Hepatocyte (in vitro differentiated cells): ENCODE measurements at regions not wholly inside any gene's neighbourhood (a gene's known extent, or its start where the extent isn't known, plus 50 kb on each side); places are given as distances from the start of the nearest gene placed in this dataset.
A peak's percentile ranks its signal among the peaks of the same experiment; 100 is the strongest.

Experiments
- DNase-seq: peaks from one replicate; pipeline ENCODE4 v3.0.0-alpha.2; 2016; ENCODE audit warnings: low spot score
- H2AFZ ChIP-seq: fragments of 200-600 bp; sonication (generic); 2 replicates; pipeline ENCODE4 v1.6.0; 2016; ENCODE audit warnings: antibody characterized with exemption, mild to moderate bottlenecking
- H3K27ac ChIP-seq: fragments of 200-600 bp; sonication (generic); 2 replicates; pipeline ENCODE4 v1.5.1; 2016; ENCODE audit warnings: mild to moderate bottlenecking
- H3K27me3 ChIP-seq: fragments of 200-600 bp; sonication (generic); 2 replicates; pipeline ENCODE4 v1.6.1; 2016
- H3K36me3 ChIP-seq: fragments of 200-600 bp; sonication (generic); replicated peaks from 2 replicates; pipeline ENCODE4 v1.5.1; 2016; ENCODE audit warnings: low read depth; ENCODE audit not compliant: insufficient read depth
- H3K4me1 ChIP-seq: fragments of 200-600 bp; sonication (generic); 2 replicates; pipeline ENCODE4 v1.5.1; 2016; ENCODE audit warnings: mild to moderate bottlenecking, moderate library complexity; ENCODE audit not compliant: insufficient read depth
- H3K4me2 ChIP-seq: fragments of 200-600 bp; sonication (generic); 2 replicates; pipeline ENCODE4 v1.6.0; 2016
- H3K4me3 ChIP-seq: fragments of 200-600 bp; sonication (generic); 2 replicates; pipeline ENCODE4 v1.5.1; 2016; ENCODE audit warnings: mild to moderate bottlenecking
- H3K79me2 ChIP-seq: fragments of 200-600 bp; sonication (generic); 2 replicates; pipeline ENCODE4 v1.6.0; 2017; ENCODE audit warnings: mild to moderate bottlenecking
- H3K9me2 ChIP-seq: fragments of 200-600 bp; sonication (generic); replicated peaks from 2 replicates; pipeline ENCODE4 v1.6.0; 2017; ENCODE audit warnings: mild to moderate bottlenecking; ENCODE audit not compliant: insufficient read depth
- H3K9me3 ChIP-seq: fragments of 200-600 bp; sonication (generic); 2 replicates; pipeline ENCODE4 v1.5.1; 2016; ENCODE audit warnings: low read depth, mild to moderate bottlenecking
- H4K20me1 ChIP-seq: fragments of 200-600 bp; sonication (generic); 2 replicates; pipeline ENCODE4 v1.6.0; 2016; ENCODE audit warnings: mild to moderate bottlenecking; ENCODE audit not compliant: insufficient read depth, poor library complexity, severe bottlenecking
- EZH2 ChIP-seq: fragments of 200-600 bp; sonication (generic); IDR thresholded peaks from 2 replicates; pipeline ENCODE4 v1.6.1; 2016; ENCODE audit warnings: antibody characterized with exemption, mild to moderate bottlenecking, borderline replicate concordance
- EZH2phosphoT487 ChIP-seq: fragments of 200-600 bp; sonication (generic); IDR thresholded peaks from one replicate; pipeline ENCODE4 v1.6.1; 2018; ENCODE audit warnings: antibody characterized with exemption, mild to moderate bottlenecking, low read depth, moderate library complexity; ENCODE audit not compliant: unreplicated experiment, severe bottlenecking
- WGBS: methylation state at CpG from one replicate; pipeline ENCODE4 v1.1.6; 2016; ENCODE audit warnings: low lambda C conversion rate; ENCODE audit errors: missing lambda C conversion rate; 5-methylcytosine and 5-hydroxymethylcytosine counted together
- TF ChIP-seq, protein P1 (sequence below): fragments of 200-600 bp; sonication (generic); IDR thresholded peaks from 2 replicates; pipeline ENCODE4 v1.5.1; 2016; ENCODE audit warnings: antibody characterized with exemption, mild to moderate bottlenecking; ENCODE audit not compliant: poor library complexity

DNA sequence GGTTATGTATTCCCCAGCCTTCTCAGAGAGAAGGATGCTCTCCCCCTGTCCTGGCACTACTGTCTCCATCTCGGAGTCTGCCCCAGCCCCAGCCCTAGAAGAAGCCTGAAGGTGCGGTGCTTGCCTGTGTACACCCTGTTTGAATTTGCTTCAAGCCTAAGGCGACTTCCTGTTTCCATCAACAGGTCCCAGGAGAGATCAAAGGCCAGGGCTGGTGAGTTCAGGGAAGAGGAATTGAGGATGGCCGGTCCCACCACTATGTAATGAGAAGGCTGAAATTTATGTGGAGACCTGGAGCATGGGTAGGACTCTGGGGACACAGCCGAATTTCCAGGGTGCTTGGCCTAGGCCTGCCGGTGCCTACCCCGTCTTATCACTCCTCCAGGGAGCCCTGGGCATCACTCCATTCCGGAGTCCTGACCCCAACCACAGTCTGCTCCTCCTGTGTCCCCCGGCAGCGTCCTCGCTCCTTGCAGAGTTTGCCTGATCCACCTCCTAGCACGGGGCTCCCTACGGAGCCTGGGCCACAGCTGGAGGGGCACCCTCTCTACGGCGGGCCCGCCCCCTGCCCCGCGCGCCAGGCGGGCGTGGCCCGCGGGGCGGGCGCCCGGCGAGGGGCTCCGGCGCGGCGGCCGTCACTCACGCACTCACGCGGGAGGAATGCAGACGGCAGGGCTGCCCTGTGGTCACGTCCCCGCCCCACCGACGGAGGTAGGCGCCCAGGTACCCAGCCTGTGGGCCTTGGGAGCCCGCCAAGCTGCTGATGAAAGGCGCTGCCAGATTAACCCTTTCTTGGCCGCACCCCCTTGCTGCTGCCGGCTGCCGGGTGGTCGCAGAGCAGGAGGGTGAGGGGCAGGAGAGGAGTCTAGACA lies 53.8 kb upstream of the TAC4 start:
- TF ChIP-seq EZH2 (no peak), EZH2phosphoT487 (no peak)
- TF ChIP-seq, protein P1, sequence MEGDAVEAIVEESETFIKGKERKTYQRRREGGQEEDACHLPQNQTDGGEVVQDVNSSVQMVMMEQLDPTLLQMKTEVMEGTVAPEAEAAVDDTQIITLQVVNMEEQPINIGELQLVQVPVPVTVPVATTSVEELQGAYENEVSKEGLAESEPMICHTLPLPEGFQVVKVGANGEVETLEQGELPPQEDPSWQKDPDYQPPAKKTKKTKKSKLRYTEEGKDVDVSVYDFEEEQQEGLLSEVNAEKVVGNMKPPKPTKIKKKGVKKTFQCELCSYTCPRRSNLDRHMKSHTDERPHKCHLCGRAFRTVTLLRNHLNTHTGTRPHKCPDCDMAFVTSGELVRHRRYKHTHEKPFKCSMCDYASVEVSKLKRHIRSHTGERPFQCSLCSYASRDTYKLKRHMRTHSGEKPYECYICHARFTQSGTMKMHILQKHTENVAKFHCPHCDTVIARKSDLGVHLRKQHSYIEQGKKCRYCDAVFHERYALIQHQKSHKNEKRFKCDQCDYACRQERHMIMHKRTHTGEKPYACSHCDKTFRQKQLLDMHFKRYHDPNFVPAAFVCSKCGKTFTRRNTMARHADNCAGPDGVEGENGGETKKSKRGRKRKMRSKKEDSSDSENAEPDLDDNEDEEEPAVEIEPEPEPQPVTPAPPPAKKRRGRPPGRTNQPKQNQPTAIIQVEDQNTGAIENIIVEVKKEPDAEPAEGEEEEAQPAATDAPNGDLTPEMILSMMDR: no peak

GRCh38 chr17:49903523-49903922 lies 55.7 kb upstream of the TAC4 start:
- H3K27me3 ChIP-seq: peaks cover 57% of the 10 kb centered on the region
- peaks cover 6% of the 10 kb centered on the region for H3K4me1 ChIP-seq
- H2AFZ ChIP-seq: no peak overlapping the region
- H3K27ac ChIP-seq: no peak overlapping the region
- no peaks in the 10 kb centered on the region for H3K9me3 ChIP-seq
- H3K79me2 ChIP-seq: no peaks in the 10 kb centered on the region
- DNase-seq: no peak
- no peak overlapping the region for H3K4me2 ChIP-seq
- no peaks in the 10 kb centered on the region for H4K20me1 ChIP-seq
- H3K9me2 ChIP-seq: no peaks in the 10 kb centered on the region
- 56% methylated on average over 5 of the region's 5 CpGs for WGBS
- no peak overlapping the region for H3K4me3 ChIP-seq
- TF ChIP-seq, protein P1: no peak
- TF ChIP-seq EZH2phosphoT487 (no peak), EZH2 (no peak)
- H3K36me3 ChIP-seq: no peaks in the 10 kb centered on the region

More for the DNA sequence above, 53.8 kb upstream of the TAC4 start:
- Histone ChIP-seq H3K4me1 (peaks cover 6% of the 10 kb centered on the region), H3K27me3 (peaks cover 42% of the 10 kb centered on the region), H3K9me3 (no peaks in the 10 kb centered on the region), H4K20me1 (no peaks in the 10 kb centered on the region), H3K9me2 (no peaks in the 10 kb centered on the region), H2AFZ (no peak overlapping the region), H3K4me2 (peak overlapping the region; percentile 82), H3K4me3 (no peak overlapping the region), H3K36me3 (no peaks in the 10 kb centered on the region), H3K79me2 (no peaks in the 10 kb centered on the region), H3K27ac (no peak overlapping the region)
- peak; percentile 68 for DNase-seq
- WGBS: 10% methylated on average over 36 of the region's 47 CpGs

- Histone ChIP-seq H3K9me2 (no peaks in the 10 kb centered on the region), H3K27ac (no peak overlapping the region), H3K4me1 (peaks cover 6% of the 10 kb centered on the region), H3K79me2 (no peaks in the 10 kb centered on the region), H3K27me3 (peaks cover 70% of the 10 kb centered on the region), H3K9me3 (no peaks in the 10 kb centered on the region), H3K4me3 (no peak overlapping the region), H3K36me3 (no peaks in the 10 kb centered on the region), H4K20me1 (no peaks in the 10 kb centered on the region), H2AFZ (no peak overlapping the region), H3K4me2 (no peak overlapping the region)
- DNase-seq: no peak
- no peak for TF ChIP-seq EZH2
- no peak for TF ChIP-seq EZH2phosphoT487
- TF ChIP-seq, protein P1: no peak
- WGBS: 86% methylated on average over 9 of the region's 9 CpGs
These were observed 57.0 kb upstream of the TAC4 start for GRCh38 chr17:49904893-49905292.
